ENCODE measurements at regions not wholly inside any gene's neighbourhood (a gene's known extent, or its start where the extent isn't known, plus 50 kb on each side); places are given as distances from the start of the nearest gene placed in this dataset.

- TF ChIP-seq, protein P1, sequence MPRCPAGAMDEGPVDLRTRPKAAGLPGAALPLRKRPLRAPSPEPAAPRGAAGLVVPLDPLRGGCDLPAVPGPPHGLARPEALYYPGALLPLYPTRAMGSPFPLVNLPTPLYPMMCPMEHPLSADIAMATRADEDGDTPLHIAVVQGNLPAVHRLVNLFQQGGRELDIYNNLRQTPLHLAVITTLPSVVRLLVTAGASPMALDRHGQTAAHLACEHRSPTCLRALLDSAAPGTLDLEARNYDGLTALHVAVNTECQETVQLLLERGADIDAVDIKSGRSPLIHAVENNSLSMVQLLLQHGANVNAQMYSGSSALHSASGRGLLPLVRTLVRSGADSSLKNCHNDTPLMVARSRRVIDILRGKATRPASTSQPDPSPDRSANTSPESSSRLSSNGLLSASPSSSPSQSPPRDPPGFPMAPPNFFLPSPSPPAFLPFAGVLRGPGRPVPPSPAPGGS (IDR thresholded peaks at IDR 0.05): no peak
- TF ChIP-seq TP53 (CRISPR knock-in tag; IDR thresholded peaks at IDR 0.05): no peak
- no peak for TF ChIP-seq PBX3 (IDR thresholded peaks at IDR 0.05)
- no peak for TF ChIP-seq CHD2 (IDR thresholded peaks at IDR 0.05; ENCODE audit: low read length, partially characterized antibody)
- no peak for TF ChIP-seq EHF (CRISPR knock-in tag; IDR thresholded peaks at IDR 0.05)
- no peak for TF ChIP-seq CBX8 (IDR thresholded peaks at IDR 0.05)
- TF ChIP-seq PHF8 (IDR thresholded peaks at IDR 0.05; ENCODE audit: borderline replicate concordance, low read depth): no peak
- no peak for TF ChIP-seq NFE2L2 (conservative IDR thresholded peaks at IDR 0.05; ENCODE audit: low read length)
- TF ChIP-seq JUNB (IDR thresholded peaks at IDR 0.05): no peak
- no peak for TF ChIP-seq ZSCAN20 (CRISPR knock-in tag; IDR thresholded peaks at IDR 0.05)
- no peak for TF ChIP-seq HOXA7 (CRISPR knock-in tag; IDR thresholded peaks at IDR 0.05)
- TF ChIP-seq SMC3 (IDR thresholded peaks at IDR 0.05): no peak
Observed at GRCh38 chr7:25402532-25402931, 174.2 kb upstream of the NPVF start (continued).

GRCh38 chr7:25405736-25406135, 177.4 kb upstream of the NPVF start:
- POLR2A ChIA-PET: no interaction called here
- DNase-seq (ENCODE audit: low read depth in 1 of 2, low spot score in 1 of 2): no peak
- H3K4me3 ChIP-seq: no peak overlapping the region
- no peaks in the 10 kb centered on the region for H3K4me1 ChIP-seq
- CTCF ChIA-PET: interaction anchor here (0.9 kb wide), 2 partner anchors 9 to 14 kb away, joined by 3 read pairs; no protein-coding TSS in a partner anchor
- H3K9me3 ChIP-seq: no peaks in the 10 kb centered on the region
- no peak overlapping the region for H3K27ac ChIP-seq
- no peak overlapping the region for H3K4me2 ChIP-seq
- TF ChIP-seq ZFP36 (IDR thresholded peaks at IDR 0.05; ENCODE audit: borderline replicate concordance, partially characterized antibody): no peak
- TF ChIP-seq EP300 (IDR thresholded peaks at IDR 0.05): no peak
- TF ChIP-seq TFCP2L1 (CRISPR knock-in tag; IDR thresholded peaks at IDR 0.05): no peak
- TF ChIP-seq TP53 (CRISPR knock-in tag; IDR thresholded peaks at IDR 0.05): no peak
- TF ChIP-seq HMGXB4 (CRISPR knock-in tag; IDR thresholded peaks at IDR 0.05; ENCODE audit: borderline replicate concordance): no peak
- no peak for TF ChIP-seq JUN (IDR thresholded peaks at IDR 0.05)
- TF ChIP-seq RAD21 (conservative IDR thresholded peaks at IDR 0.05 in 1 of 2, IDR thresholded peaks at IDR 0.05 in 1 of 2): no peak
- no peak for FAIRE-seq
- ATAC-seq: no peak
- WGBS (ENCODE audit: missing lambda C conversion rate): 17% methylated on average over 5 of the region's 5 CpGs

GRCh38 chr7:25407053-25407452, 178.8 kb upstream of the NPVF start:
- Histone ChIP-seq H3K4me3 (no peak overlapping the region), H3K27ac (no peak overlapping the region), H3K4me2 (no peak overlapping the region), H3K9me3 (no peaks in the 10 kb centered on the region), H3K4me1 (no peaks in the 10 kb centered on the region)
- DNase-seq (ENCODE audit: low read depth in 1 of 2, low spot score in 1 of 2): no peak
- POLR2A ChIA-PET: no interaction called here
- TF ChIP-seq BHLHE40 (IDR thresholded peaks at IDR 0.05; ENCODE audit: low read depth, low read length) (no peak), ZC3H11A (IDR thresholded peaks at IDR 0.05) (no peak), HOXA7 (CRISPR knock-in tag; IDR thresholded peaks at IDR 0.05) (no peak), HOXB13 (CRISPR knock-in tag; IDR thresholded peaks at IDR 0.05; ENCODE audit: low read depth) (no peak), MAFK (IDR thresholded peaks at IDR 0.05; ENCODE audit: partially characterized antibody) (no peak), POLR2AphosphoS2 (conservative IDR thresholded peaks at IDR 0.05; ENCODE audit: low read length) (no peak), EHF (CRISPR knock-in tag; IDR thresholded peaks at IDR 0.05) (no peak), KDM1A (IDR thresholded peaks at IDR 0.05; ENCODE audit: low read depth) (no peak), RAD21 (conservative IDR thresholded peaks at IDR 0.05 in 1 of 2, IDR thresholded peaks at IDR 0.05 in 1 of 2) (no peak), NFE2L2 (conservative IDR thresholded peaks at IDR 0.05; ENCODE audit: low read length) (no peak), RFX5 (IDR thresholded peaks at IDR 0.05) (no peak), FOXS1 (CRISPR knock-in tag; IDR thresholded peaks at IDR 0.05) (no peak), RNF2 (IDR thresholded peaks at IDR 0.05; ENCODE audit: borderline replicate concordance, low read depth) (no peak), FOSL2 (IDR thresholded peaks at IDR 0.05) (no peak), FOSL2 (CRISPR knock-in tag; IDR thresholded peaks at IDR 0.05) (no peak)
- no peak for FAIRE-seq
- CTCF ChIA-PET: interaction anchor here (0.9 to 1.2 kb wide), 3 partner anchors 17 to 158 kb away, joined by 3 to 4 read pairs (median 4); no protein-coding TSS in a partner anchor
- ATAC-seq: no peak

All from A549 (cell line).